ENCODE measurements at regions not wholly inside any gene's neighbourhood (a gene's known extent, or its start where the extent isn't known, plus 50 kb on each side); places are given as distances from the start of the nearest gene placed in this dataset.

- Histone ChIP-seq H3K4me1 (ENCODE audit: insufficient read depth, low read length) (no peaks in the 10 kb centered on the region), H3K27me3 (ENCODE audit: control insufficient read depth in 1 of 2, insufficient read depth in 2 of 2, low read length in 2 of 2) (no peaks in the 10 kb centered on the region), H3K4me3 (ENCODE audit: low read length) (no peak overlapping the region), H3K9me3 (ENCODE audit: control insufficient read depth in 1 of 2, insufficient read depth in 1 of 2, low read length in 2 of 2) (no peaks in the 10 kb centered on the region), H3K36me3 (ENCODE audit: insufficient read depth, low read length) (no peaks in the 10 kb centered on the region), H3K27ac (ENCODE audit: low read depth in 1 of 2, low read length in 2 of 2) (no peak overlapping the region)
- ChIA-PET POLR2A (no interaction called here), CTCF (no interaction called here)
- no peak overlapping the region for H3K4me3 Mint-ChIP-seq
- ATAC-seq (ENCODE audit: poor library complexity) (no peak), DNase-seq (no peak)
- no peaks in the 10 kb centered on the region for H3K9me3 Mint-ChIP-seq
- H3K4me1 Mint-ChIP-seq (ENCODE audit: low read depth), result no peaks in the 10 kb centered on the region
- H3K27me3 Mint-ChIP-seq, result no peaks in the 10 kb centered on the region
- intact Hi-C loops (cut with DNase I, micrococcal nuclease), result loop anchor here in 1 of 2 experiments (5.0 to 10.0 kb wide), 3 partner anchors 178 to 435 kb away; no protein-coding TSS in a partner anchor
- TF ChIP-seq, protein P1, sequence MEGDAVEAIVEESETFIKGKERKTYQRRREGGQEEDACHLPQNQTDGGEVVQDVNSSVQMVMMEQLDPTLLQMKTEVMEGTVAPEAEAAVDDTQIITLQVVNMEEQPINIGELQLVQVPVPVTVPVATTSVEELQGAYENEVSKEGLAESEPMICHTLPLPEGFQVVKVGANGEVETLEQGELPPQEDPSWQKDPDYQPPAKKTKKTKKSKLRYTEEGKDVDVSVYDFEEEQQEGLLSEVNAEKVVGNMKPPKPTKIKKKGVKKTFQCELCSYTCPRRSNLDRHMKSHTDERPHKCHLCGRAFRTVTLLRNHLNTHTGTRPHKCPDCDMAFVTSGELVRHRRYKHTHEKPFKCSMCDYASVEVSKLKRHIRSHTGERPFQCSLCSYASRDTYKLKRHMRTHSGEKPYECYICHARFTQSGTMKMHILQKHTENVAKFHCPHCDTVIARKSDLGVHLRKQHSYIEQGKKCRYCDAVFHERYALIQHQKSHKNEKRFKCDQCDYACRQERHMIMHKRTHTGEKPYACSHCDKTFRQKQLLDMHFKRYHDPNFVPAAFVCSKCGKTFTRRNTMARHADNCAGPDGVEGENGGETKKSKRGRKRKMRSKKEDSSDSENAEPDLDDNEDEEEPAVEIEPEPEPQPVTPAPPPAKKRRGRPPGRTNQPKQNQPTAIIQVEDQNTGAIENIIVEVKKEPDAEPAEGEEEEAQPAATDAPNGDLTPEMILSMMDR (IDR thresholded peaks at IDR 0.05), result no peak
- H3K36me3 Mint-ChIP-seq (ENCODE audit: low read depth), result no peaks in the 10 kb centered on the region
- no peak overlapping the region for H3K27ac Mint-ChIP-seq
Observed at GRCh38 chrX:17939724-17940123, 78.6 kb upstream of the RAI2 start.

DNA sequence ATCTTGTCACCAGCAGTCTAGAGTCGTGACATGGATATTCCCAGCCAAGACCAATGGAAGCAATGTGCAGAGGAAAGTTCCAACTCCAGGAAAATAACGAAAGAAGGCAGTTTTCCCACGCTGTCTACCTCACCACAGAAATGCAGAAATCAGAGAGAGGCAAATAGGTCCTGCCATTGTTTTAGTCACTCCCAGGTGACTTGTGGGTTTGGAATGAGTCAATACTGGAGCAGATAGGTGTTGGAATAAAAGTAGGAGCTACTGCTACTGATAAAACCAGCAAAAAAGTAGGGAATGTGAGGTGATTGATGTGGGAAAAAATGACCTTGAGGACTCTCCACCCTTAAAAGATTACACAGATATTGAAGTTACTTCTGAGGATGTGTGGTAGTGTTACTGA lies 72.8 kb upstream of the RAI2 start:
- ChIA-PET POLR2A (no interaction called here), CTCF (interaction anchor here (0.7 kb wide), 1 partner anchor 863 kb away, joined by 4 read pairs; no protein-coding TSS in a partner anchor)
- no peak for ATAC-seq (ENCODE audit: poor library complexity)
- DNase-seq, result no peak
- TF ChIP-seq, protein P1 (IDR thresholded peaks at IDR 0.05), result no peak
- Mint-ChIP-seq H3K9me3 (no peaks in the 10 kb centered on the region), H3K4me3 (no peak overlapping the region), H3K4me1 (ENCODE audit: low read depth) (no peaks in the 10 kb centered on the region), H3K27ac (no peak overlapping the region), H3K27me3 (no peaks in the 10 kb centered on the region), H3K36me3 (ENCODE audit: low read depth) (no peaks in the 10 kb centered on the region)
- H3K36me3 ChIP-seq (ENCODE audit: insufficient read depth, low read length), result no peaks in the 10 kb centered on the region
- intact Hi-C loops (cut with DNase I, micrococcal nuclease), result no loop called here
- no peaks in the 10 kb centered on the region for H3K9me3 ChIP-seq (ENCODE audit: control insufficient read depth in 1 of 2, insufficient read depth in 1 of 2, low read length in 2 of 2)
- no peak overlapping the region for H3K27ac ChIP-seq (ENCODE audit: low read depth in 1 of 2, low read length in 2 of 2)
- no peak overlapping the region for H3K4me3 ChIP-seq (ENCODE audit: low read length)
- H3K27me3 ChIP-seq (ENCODE audit: control insufficient read depth in 1 of 2, insufficient read depth in 2 of 2, low read length in 2 of 2), result no peaks in the 10 kb centered on the region
- H3K4me1 ChIP-seq (ENCODE audit: insufficient read depth, low read length), result no peaks in the 10 kb centered on the region

DNA sequence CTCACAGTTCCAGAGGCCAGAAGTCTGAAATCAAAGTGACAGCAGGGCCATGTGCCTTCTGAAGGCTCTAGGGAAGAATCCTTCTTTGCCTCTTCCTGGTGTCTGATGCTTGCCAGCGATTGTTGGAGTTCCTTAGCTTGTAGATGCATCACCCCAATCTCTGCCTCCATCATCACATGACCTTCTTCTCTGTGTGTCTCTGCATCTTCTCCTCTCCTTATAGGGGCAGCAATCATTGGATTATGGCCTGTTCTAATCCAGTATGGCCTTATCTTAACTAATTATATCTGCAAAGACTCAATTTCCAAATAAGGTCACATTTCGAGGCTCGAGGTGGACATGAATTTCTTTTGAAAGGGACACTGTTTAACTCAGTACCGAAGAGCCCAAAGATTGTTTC lies 71.7 kb upstream of the RAI2 start:
- Mint-ChIP-seq H3K4me1 (ENCODE audit: low read depth) (no peaks in the 10 kb centered on the region), H3K36me3 (ENCODE audit: low read depth) (no peaks in the 10 kb centered on the region), H3K4me3 (no peak overlapping the region), H3K9me3 (no peaks in the 10 kb centered on the region), H3K27ac (no peak overlapping the region), H3K27me3 (no peaks in the 10 kb centered on the region)
- TF ChIP-seq, protein P1 (IDR thresholded peaks at IDR 0.05), result no peak
- no peak overlapping the region for H3K4me3 ChIP-seq (ENCODE audit: low read length)
- no peaks in the 10 kb centered on the region for H3K27me3 ChIP-seq (ENCODE audit: control insufficient read depth in 1 of 2, insufficient read depth in 2 of 2, low read length in 2 of 2)
- no peaks in the 10 kb centered on the region for H3K9me3 ChIP-seq (ENCODE audit: control insufficient read depth in 1 of 2, insufficient read depth in 1 of 2, low read length in 2 of 2)
- no peak overlapping the region for H3K27ac ChIP-seq (ENCODE audit: low read depth in 1 of 2, low read length in 2 of 2)
- ATAC-seq (ENCODE audit: poor library complexity) (no peak), DNase-seq (no peak)
- intact Hi-C loops (cut with DNase I, micrococcal nuclease), result no loop called here
- no peaks in the 10 kb centered on the region for H3K4me1 ChIP-seq (ENCODE audit: insufficient read depth, low read length)
- H3K36me3 ChIP-seq (ENCODE audit: insufficient read depth, low read length), result no peaks in the 10 kb centered on the region
- CTCF ChIA-PET, result interaction anchor here (1.9 kb wide), 1 partner anchor 11 kb away, joined by 4 read pairs; no protein-coding TSS in a partner anchor
- POLR2A ChIA-PET, result no interaction called here
